OCI-LY3 (cell line): ENCODE measurements at regions not wholly inside any gene's neighbourhood (a gene's known extent, or its start where the extent isn't known, plus 50 kb on each side); places are given as distances from the start of the nearest gene placed in this dataset.

Experiments
- H2AFZ ChIP-seq: fragments of 200-600, 300-600 bp; shearing (Covaris generic); 2 replicates; pipeline ENCODE4 v1.6.0; 2014; ENCODE audit warnings: antibody characterized with exemption, low read depth, low read length
- H3K27ac ChIP-seq: fragments of 200-600, 300-600 bp; sonication (generic); 2 replicates; pipeline ENCODE4 v1.5.1; 2014; ENCODE audit warnings: mild to moderate bottlenecking, low read length, moderate library complexity, mixed read lengths
- H3K27me3 ChIP-seq: fragments of 200-600, 300-600 bp; sonication (generic); 2 replicates; pipeline ENCODE4 v1.6.1; 2014; ENCODE audit warnings: low read depth, low read length, mixed read lengths
- H3K36me3 ChIP-seq: fragments of 200-600, 300-600 bp; sonication (generic); replicated peaks from 2 replicates; pipeline ENCODE3; 2014; ENCODE audit warnings: low read depth, low read length, mixed read lengths
- H3K4me1 ChIP-seq: fragments of 300-600, 200-600 bp; sonication (generic); 2 replicates; pipeline ENCODE4 v1.6.1; 2014; ENCODE audit warnings: low read length, mixed read lengths
- H3K4me2 ChIP-seq: fragments of 200-600, 300-600 bp; sonication (generic); 2 replicates; pipeline ENCODE4 v1.6.1; 2014; ENCODE audit warnings: low read length, mixed read lengths
- H3K4me3 ChIP-seq: fragments of 300-600, 200-600 bp; sonication (generic); 2 replicates; pipeline ENCODE4 v1.5.1; 2014; ENCODE audit warnings: antibody characterized with exemption, mild to moderate bottlenecking, low read length, moderate library complexity
- H3K79me2 ChIP-seq: fragments of 300-600, 200-600 bp; shearing (Covaris generic); 2 replicates; pipeline ENCODE4 v1.6.1; 2014; ENCODE audit warnings: mild to moderate bottlenecking, low read length, mixed read lengths
- H3K9ac ChIP-seq: fragments of 300-600, 200-600 bp; shearing (Covaris generic); 2 replicates; pipeline ENCODE4 v1.6.0; 2014; ENCODE audit warnings: mild to moderate bottlenecking, low read length, moderate library complexity
- H3K9me3 ChIP-seq: fragments of 200-600, 300-600 bp; shearing (Covaris generic); 2 replicates; pipeline ENCODE4 v1.6.1; 2014; ENCODE audit warnings: low read length, mixed read lengths; ENCODE audit not compliant: insufficient read depth
- H4K20me1 ChIP-seq: fragments of 200-600, 300-600 bp; sonication (generic); 2 replicates; pipeline ENCODE4 v1.6.1; 2016; ENCODE audit warnings: low read length, mixed read lengths; ENCODE audit not compliant: insufficient read depth
- CTCF ChIP-seq: fragments of 200-600, 300-600 bp; sonication (generic); IDR thresholded peaks from 2 replicates; pipeline ENCODE4 v1.5.1; 2014; ENCODE audit warnings: antibody characterized with exemption, low read length, low read depth
- EZH2phosphoT487 ChIP-seq: fragments of 200-600 bp; shearing (Covaris generic); IDR thresholded peaks from 2 replicates; pipeline ENCODE4 v1.6.1; 2018; ENCODE audit warnings: antibody characterized with exemption, mixed run types, low read depth

GRCh38 chr7:113677811-113678210, 241.0 kb downstream of the PPP1R3A start:
- H3K27me3 ChIP-seq, result no peaks in the 10 kb centered on the region
- no peaks in the 10 kb centered on the region for H3K79me2 ChIP-seq
- no peak for TF ChIP-seq EZH2phosphoT487
- no peak for TF ChIP-seq CTCF
- no peak overlapping the region for H3K9ac ChIP-seq
- no peak overlapping the region for H3K4me2 ChIP-seq
- no peak overlapping the region for H2AFZ ChIP-seq
- H3K4me1 ChIP-seq, result no peaks in the 10 kb centered on the region
- H3K27ac ChIP-seq, result no peak overlapping the region
- H3K4me3 ChIP-seq, result no peak overlapping the region
- H3K9me3 ChIP-seq, result no peaks in the 10 kb centered on the region
- H3K36me3 ChIP-seq, result no peaks in the 10 kb centered on the region
- no peaks in the 10 kb centered on the region for H4K20me1 ChIP-seq

GRCh38 chr7:113664867-113665266, 253.9 kb downstream of the PPP1R3A start:
- no peak overlapping the region for H3K4me3 ChIP-seq
- no peak overlapping the region for H3K27ac ChIP-seq
- no peak for TF ChIP-seq CTCF
- TF ChIP-seq EZH2phosphoT487, result no peak
- no peak overlapping the region for H2AFZ ChIP-seq
- no peaks in the 10 kb centered on the region for H3K4me1 ChIP-seq
- H4K20me1 ChIP-seq, result no peaks in the 10 kb centered on the region
- no peaks in the 10 kb centered on the region for H3K9me3 ChIP-seq
- no peak overlapping the region for H3K4me2 ChIP-seq
- no peaks in the 10 kb centered on the region for H3K79me2 ChIP-seq
- no peak overlapping the region for H3K9ac ChIP-seq
- H3K27me3 ChIP-seq, result no peaks in the 10 kb centered on the region
- no peaks in the 10 kb centered on the region for H3K36me3 ChIP-seq

- Histone ChIP-seq H3K36me3 (no peaks in the 10 kb centered on the region), H3K27me3 (no peaks in the 10 kb centered on the region)
- TF ChIP-seq EZH2phosphoT487 (no peak), CTCF (no peak)
Measured at GRCh38 chr7:113659416-113659815, 259.4 kb downstream of the PPP1R3A start.

GRCh38 chr7:113657603-113658002, 261.2 kb downstream of the PPP1R3A start:
- Histone ChIP-seq H3K9me3 (no peaks in the 10 kb centered on the region), H3K79me2 (no peaks in the 10 kb centered on the region), H4K20me1 (no peaks in the 10 kb centered on the region), H3K36me3 (no peaks in the 10 kb centered on the region), H3K27ac (no peak overlapping the region), H3K4me2 (peak overlapping the region; percentile 23), H3K27me3 (no peaks in the 10 kb centered on the region), H3K4me3 (no peak overlapping the region), H2AFZ (peak overlapping the region; percentile 14; the same call in 1 of the 2 replicates), H3K9ac (no peak overlapping the region), H3K4me1 (0 out of 2 replicates have a peak, but pooled peaks cover 3% of the 10 kb centered on the region)
- TF ChIP-seq EZH2phosphoT487 (no peak), CTCF (no peak)

More at GRCh38 chr7:113659416-113659815, 259.4 kb downstream of the PPP1R3A start:
- Histone ChIP-seq H3K79me2 (no peaks in the 10 kb centered on the region), H4K20me1 (no peaks in the 10 kb centered on the region), H3K4me2 (no peak overlapping the region), H2AFZ (no peak overlapping the region), H3K4me3 (no peak overlapping the region), H3K9me3 (no peaks in the 10 kb centered on the region), H3K9ac (no peak overlapping the region), H3K4me1 (0 out of 2 replicates have a peak, but pooled peaks cover 3% of the 10 kb centered on the region), H3K27ac (no peak overlapping the region)
